GM18498 (cell line): ENCODE measurements at regions not wholly inside any gene's neighbourhood (a gene's known extent, or its start where the extent isn't known, plus 50 kb on each side); places are given as distances from the start of the nearest gene placed in this dataset.

Source experiments
- ATAC-seq: cut with Tn5 transposase; IDR thresholded peaks from one replicate; pipeline ENCODE4 v1.9.1; 2021; ENCODE audit warnings: mild to moderate bottlenecking, moderate library complexity; ENCODE audit not compliant: unreplicated experiment

GRCh38 chr1:55622074-55622473, 406.9 kb upstream of the USP24 start:
- no peak for ATAC-seq

DNA sequence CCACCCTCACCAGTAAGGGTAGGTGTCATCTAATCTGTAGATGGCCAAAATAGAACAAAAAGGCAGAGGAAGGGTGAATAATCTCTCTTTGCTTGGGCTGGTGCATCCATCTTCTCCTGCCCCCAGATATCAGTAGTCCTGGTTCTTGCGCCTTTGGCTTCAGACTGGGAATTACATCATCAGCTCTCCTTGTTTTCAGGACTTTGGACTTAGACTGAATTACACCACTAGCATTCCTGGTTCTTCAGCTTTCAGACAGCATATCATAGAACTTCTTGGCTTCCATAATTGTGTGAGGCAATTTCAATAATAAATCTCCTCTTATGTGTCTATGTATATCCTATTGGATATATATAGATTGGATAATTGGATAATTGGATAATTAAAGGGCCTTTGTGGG, 403.0 kb upstream of the USP24 start:
- no peak for ATAC-seq

DNA sequence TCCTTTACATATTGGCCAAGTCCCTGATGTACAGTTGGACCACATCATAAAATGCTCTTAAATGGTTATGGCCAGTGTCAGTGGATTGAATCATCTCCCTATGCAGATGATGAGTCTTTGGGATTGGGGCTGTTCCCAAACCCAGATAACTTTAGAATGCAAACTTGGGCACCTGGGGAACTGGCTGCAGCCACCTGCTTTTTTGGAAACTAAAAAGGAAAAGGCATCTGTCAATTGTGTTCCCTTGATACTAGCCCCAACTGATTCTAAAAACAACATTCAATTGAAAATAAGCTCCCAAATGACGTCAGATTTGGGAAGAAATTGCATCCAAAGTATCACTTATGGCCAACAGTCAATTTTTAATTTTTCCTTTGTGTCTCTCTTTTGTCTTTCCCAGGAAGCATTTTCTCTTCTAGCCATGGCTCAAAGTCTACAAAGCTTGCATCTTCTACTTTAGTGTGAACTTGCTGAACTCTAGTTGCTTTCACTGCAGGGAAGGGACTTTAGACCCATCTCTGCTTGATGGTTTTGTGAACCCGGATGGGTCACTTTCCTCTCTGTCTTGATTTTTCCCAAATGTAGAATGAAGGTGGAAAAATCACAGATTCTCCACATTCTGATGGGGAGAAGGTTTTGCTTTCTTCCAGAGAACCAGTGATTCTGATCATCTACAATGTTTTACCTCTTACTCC, 402.3 kb upstream of the USP24 start:
- ATAC-seq, result no peak

DNA sequence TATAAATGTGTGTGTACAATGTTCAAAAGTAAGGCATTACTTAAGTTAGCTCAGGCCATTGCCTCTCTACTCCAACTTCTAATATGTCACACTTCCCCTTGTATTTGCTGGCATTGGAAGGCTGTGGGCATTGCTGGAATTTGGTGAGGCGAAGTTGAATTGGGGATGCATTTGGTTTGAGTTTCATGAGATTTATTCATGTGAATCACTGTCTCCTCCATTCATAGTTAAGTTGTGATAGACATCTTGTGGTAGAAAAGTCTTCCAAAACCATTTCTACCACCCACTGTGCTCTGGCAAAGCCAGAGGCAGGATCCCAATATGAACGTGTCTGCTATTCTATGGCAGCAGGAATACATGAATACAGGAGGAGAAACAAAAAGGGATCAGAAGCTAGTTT, 397.8 kb upstream of the USP24 start:
- no peak for ATAC-seq

GRCh38 chr1:55611123-55611522, 396.0 kb upstream of the USP24 start:
- ATAC-seq, result no peak

DNA sequence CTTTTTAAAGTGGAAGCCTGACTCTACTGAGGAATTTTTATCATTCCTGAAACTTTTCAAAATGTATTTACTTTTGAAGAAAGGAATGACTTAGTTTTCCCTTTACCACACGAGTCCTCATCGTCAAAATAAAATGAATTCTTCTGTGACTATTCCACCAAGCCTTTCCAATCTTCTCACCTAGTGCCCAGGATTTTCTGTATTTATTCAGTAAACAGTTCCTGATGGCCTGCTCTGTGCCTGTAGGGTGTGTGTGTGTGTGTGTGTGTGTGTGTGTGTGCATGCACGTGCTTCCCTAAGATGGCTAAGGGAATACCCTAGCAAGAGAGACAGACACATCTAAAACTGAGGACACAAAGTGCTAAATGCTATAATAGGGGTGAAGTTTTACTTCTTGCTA, 395.0 kb upstream of the USP24 start:
- ATAC-seq, result no peak

DNA sequence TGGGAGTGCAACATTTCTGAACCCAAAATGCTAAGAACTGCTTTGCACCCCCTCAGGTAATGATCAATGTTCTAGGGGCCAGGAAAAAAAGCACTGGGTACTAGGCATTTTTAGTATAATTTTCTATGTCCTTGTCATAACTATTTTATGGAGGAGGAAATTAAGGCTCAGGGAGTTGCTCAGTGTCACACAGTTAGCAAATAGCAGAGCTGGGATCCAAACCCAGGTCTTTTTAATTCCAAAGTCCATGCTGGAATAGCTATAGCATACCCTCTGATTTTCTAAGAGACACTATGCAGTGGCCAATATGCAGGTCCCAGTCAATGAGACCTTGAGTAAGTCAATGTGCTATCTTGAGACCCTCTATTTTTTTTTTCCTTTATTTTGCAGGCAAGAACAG, 394.5 kb upstream of the USP24 start:
- ATAC-seq, result no peak

DNA sequence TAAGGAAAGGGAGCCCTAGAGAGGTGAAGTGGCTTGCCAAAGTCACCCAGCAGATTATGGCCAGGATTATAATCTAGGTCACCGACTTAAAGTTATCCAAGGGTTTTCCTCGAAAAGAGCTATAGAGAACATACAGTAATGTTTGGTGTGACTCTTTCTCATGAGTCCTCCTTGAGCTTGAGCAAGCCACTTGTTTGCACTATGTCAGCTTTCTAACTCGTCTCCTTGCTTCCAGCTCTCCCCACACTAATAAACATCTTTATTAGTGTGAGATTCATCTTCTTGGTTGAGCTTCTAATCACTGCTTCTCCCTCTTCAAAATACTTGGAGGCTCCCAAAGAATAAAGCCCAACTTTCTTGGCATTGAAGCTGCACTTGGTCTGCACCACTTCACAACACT, 390.0 kb upstream of the USP24 start:
- ATAC-seq, result no peak

GRCh38 chr1:55604749-55605148, 389.6 kb upstream of the USP24 start:
- no peak for ATAC-seq

- ATAC-seq, result no peak
Measured at GRCh38 chr1:55604179-55604578, 389.0 kb upstream of the USP24 start.

DNA sequence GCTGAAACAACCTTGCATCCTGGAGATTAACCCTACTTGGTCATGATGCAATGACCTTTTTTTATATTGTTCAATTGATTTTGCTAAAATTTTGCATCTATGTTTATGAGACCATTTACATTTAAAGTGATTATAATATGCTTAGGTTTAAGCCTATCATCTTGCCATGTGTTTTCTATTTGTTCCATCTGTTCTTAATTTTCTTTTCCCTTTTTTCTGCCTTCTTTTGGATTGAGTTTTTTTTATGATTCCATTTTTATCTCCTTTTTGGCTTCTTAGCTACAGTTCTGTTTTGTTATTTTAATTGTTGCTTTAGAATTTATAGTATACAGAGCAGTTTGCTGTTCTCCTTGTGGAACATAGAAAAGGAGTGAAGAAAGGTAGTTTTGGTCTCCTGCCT, 385.1 kb upstream of the USP24 start:
- ATAC-seq, result no peak

DNA sequence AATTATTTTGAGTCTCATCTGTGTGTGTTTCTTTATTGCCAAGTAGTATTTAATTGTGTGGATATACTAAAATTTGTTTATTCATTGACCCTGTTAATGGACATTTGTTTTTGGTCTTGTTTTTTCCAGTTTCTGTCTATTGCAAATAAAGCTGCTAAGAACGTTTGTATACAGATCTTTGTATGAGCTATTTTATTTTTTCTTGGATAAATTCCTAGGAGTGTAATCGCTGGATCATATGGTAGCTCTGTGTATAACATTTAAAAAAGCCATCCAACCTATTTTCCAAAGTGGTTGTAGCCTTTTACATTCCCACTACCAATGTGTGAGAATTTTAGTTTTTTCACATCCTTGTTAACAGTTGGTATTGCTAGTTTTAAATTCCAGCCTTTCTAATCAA, 382.7 kb upstream of the USP24 start:
- ATAC-seq, result no peak

- no peak for ATAC-seq
Measured at GRCh38 chr1:55594701-55595100, 379.5 kb upstream of the USP24 start.

- no peak for ATAC-seq
Measured at GRCh38 chr1:55593298-55593697, 378.1 kb upstream of the USP24 start.

- ATAC-seq, result no peak
Measured at GRCh38 chr1:55592122-55592521, 377.0 kb upstream of the USP24 start.

DNA sequence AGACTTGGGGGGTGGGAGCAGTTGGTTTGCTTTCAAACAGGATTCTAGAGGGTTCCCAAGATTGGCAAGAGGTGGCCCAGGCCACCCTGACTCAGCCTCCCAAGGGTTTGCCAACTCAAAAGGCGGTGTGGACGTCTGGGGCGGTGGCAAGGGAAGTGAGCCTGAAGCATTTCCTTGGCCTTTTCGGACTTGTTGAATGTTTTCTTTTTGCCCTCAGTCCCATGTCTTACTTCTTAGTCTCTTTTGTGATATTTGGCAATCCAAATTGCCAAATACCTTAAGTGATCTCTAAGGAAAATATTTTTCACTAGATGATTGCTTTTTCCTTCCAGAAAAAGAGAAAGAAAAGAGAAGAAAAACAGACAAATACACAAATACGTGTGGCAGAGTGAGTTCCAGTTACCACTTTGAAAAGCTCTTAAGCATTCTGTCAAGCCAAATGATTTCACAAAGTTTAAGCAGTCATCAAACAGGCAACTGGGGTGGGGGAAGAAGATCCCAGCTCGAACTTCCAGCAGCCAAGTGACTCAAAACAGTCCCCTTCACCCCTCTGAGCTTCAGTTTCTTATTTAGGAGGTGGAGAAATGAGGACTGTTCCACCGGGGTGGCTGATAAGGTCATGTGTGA, 374.6 kb upstream of the USP24 start:
- ATAC-seq, result no peak

GRCh38 chr1:55588309-55588708, 373.1 kb upstream of the USP24 start:
- no peak for ATAC-seq

- ATAC-seq, result no peak
Measured at GRCh38 chr1:55586771-55587170, 371.6 kb upstream of the USP24 start.

DNA sequence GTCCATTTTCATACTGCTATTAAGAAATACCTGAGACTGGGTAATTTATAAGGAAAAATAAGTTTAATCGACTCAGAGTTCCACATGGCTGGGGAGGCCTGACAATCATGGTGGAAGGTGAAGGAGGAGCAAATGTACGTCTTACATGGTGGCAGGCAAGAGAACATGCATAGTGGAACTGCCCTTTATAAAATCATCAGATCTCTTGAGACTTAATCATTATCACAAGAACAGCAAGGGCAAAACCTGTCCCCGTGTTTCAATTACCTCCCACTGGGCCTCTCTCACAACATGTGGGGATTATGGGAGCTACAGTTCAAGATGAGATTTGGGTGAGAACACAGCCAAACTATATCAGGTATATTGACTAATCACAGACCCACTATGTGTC, 370.2 kb upstream of the USP24 start:
- ATAC-seq, result no peak

- ATAC-seq, result no peak
Measured at GRCh38 chr1:55584526-55585401, 369.6 kb upstream of the USP24 start.

GRCh38 chr1:55582084-55582483, 366.9 kb upstream of the USP24 start:
- no peak for ATAC-seq

GRCh38 chr1:55580845-55581332, 365.7 kb upstream of the USP24 start:
- ATAC-seq, result no peak
